ENCODE measurements at regions not wholly inside any gene's neighbourhood (a gene's known extent, or its start where the extent isn't known, plus 50 kb on each side); places are given as distances from the start of the nearest gene placed in this dataset.

DNA sequence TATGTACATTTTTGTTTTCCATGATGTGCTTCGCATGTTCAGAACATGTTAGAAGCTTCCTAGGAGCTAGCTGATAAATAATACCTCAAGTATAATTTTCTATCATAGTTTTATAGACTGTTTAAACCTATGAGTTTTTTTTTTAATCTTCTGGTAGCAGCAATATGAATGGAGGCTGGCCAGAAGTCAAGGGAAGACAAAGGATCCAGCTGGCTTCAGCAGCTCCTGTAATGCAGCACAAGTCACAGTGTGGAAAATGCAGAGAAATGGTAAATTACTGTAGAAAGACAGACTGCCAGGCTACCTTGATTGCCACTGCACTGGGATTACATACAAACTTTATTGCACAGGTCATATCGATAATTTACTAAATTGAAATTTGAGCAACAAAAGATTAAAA is 537.9 kb downstream of the IQCM start:
- no peak for TF ChIP-seq POLR2A (IDR thresholded peaks at IDR 0.05; ENCODE audit: low read depth, low read length)
- no peak for TF ChIP-seq POLR2AphosphoS5 (IDR thresholded peaks at IDR 0.05; ENCODE audit: low read depth, low read length)
- no peak for TF ChIP-seq TAF1 (IDR thresholded peaks at IDR 0.05; ENCODE audit: borderline replicate concordance, low read depth, low read length)
